Mesenchymal stem cell (in vitro differentiated cells and primary cell): ENCODE measurements at regions not wholly inside any gene's neighbourhood (a gene's known extent, or its start where the extent isn't known, plus 50 kb on each side); places are given as distances from the start of the nearest gene placed in this dataset.

ENCODE experiments used
- DNase-seq: peaks from one replicate; pipeline ENCODE4 v3.0.0-alpha.2; 2013
- H2AFZ ChIP-seq: one replicate; pipeline ENCODE4 v1.6.1; 2013; ENCODE audit warnings: low read depth, mild to moderate bottlenecking, control low read depth, inconsistent platforms, low read length, moderate library complexity
- H2AK5ac ChIP-seq: 2 replicates; pipeline ENCODE4 v1.6.1; 2013; ENCODE audit warnings: low read length, moderate library complexity, mild to moderate bottlenecking, inconsistent platforms; ENCODE audit not compliant: severe bottlenecking
- H2BK120ac ChIP-seq: one replicate; pipeline ENCODE4 v1.6.1; 2013; ENCODE audit warnings: low read depth, mild to moderate bottlenecking, inconsistent platforms, low read length, moderate library complexity
- H2BK12ac ChIP-seq, 2 experiments: one replicate each; pipeline ENCODE4 v1.6.1; 2013; ENCODE audit warnings: inconsistent platforms in 2 of 2, low read length in 2 of 2, mild to moderate bottlenecking in 2 of 2, moderate library complexity in 2 of 2, control low read depth in 1 of 2
- H2BK15ac ChIP-seq: one replicate; pipeline ENCODE4 v1.6.1; 2013; ENCODE audit warnings: mild to moderate bottlenecking, low read depth, inconsistent platforms; ENCODE audit not compliant: poor library complexity, severe bottlenecking
- H2BK5ac ChIP-seq: 2 replicates; pipeline ENCODE4 v1.6.1; 2013; ENCODE audit warnings: low read depth, mild to moderate bottlenecking, low read length, control low read depth, inconsistent platforms; ENCODE audit not compliant: poor library complexity, severe bottlenecking
- H3K14ac ChIP-seq, 2 experiments: one replicate each; pipeline ENCODE4 v1.6.1; 2013; ENCODE audit warnings: inconsistent platforms in 2 of 2, low read length in 2 of 2, control low read depth in 1 of 2, mild to moderate bottlenecking in 1 of 2, moderate library complexity in 1 of 2
- H3K18ac ChIP-seq, 2 experiments: one replicate each; pipeline ENCODE4 v1.6.1; 2013; ENCODE audit warnings: inconsistent platforms in 2 of 2, low read length in 2 of 2, control low read depth in 1 of 2, low read depth in 1 of 2, mild to moderate bottlenecking in 1 of 2
- H3K23ac ChIP-seq, 2 experiments: one replicate each; pipeline ENCODE4 v1.6.1; 2013; ENCODE audit warnings: inconsistent platforms in 2 of 2, low read length in 2 of 2, mild to moderate bottlenecking in 2 of 2, moderate library complexity in 2 of 2, control low read depth in 1 of 2
- H3K27ac ChIP-seq: 2 replicates; pipeline ENCODE4 v1.5.1; 2013; ENCODE audit warnings: mild to moderate bottlenecking, moderate library complexity, low read length, control low read depth, inconsistent platforms; ENCODE audit not compliant: poor library complexity, severe bottlenecking
- H3K27me3 ChIP-seq, 2 experiments: 2 replicates each; pipeline versions ENCODE4 v1.6.1 to v1.7.0; 2013; ENCODE audit warnings: low read length in 2 of 2, mild to moderate bottlenecking in 2 of 2, moderate library complexity in 2 of 2, control low read depth in 1 of 2, inconsistent platforms in 1 of 2; ENCODE audit not compliant: control insufficient read depth in 1 of 2, insufficient read depth in 1 of 2
- H3K36me3 ChIP-seq, 2 experiments: 2 replicates each; pipeline versions ENCODE4 v1.6.1 to v1.7.0; 2013; ENCODE audit warnings: low read length in 2 of 2, control low read depth in 1 of 2, inconsistent platforms in 1 of 2, low read depth in 1 of 2, mild to moderate bottlenecking in 1 of 2; ENCODE audit not compliant: insufficient read depth in 2 of 2, control insufficient read depth in 1 of 2
- H3K4ac ChIP-seq, 2 experiments: one replicate each; pipeline ENCODE4 v1.6.1; 2013; ENCODE audit warnings: inconsistent platforms in 2 of 2, low read length in 2 of 2, mild to moderate bottlenecking in 2 of 2, moderate library complexity in 2 of 2, control low read depth in 1 of 2, low read depth in 1 of 2
- H3K4me1 ChIP-seq: 2 replicates; pipeline ENCODE4 v1.6.1; 2013; ENCODE audit warnings: low read depth, low read length, control low read depth; ENCODE audit not compliant: control insufficient read depth, insufficient read depth
- H3K4me2 ChIP-seq: 2 replicates; pipeline ENCODE4 v1.6.1; 2013; ENCODE audit warnings: low read length, mild to moderate bottlenecking, inconsistent platforms; ENCODE audit not compliant: poor library complexity, severe bottlenecking
- H3K4me3 ChIP-seq, 2 experiments: 2 replicates each; pipeline versions ENCODE4 v1.5.1 to v1.7.0; 2013; ENCODE audit warnings: low read length in 2 of 2, mild to moderate bottlenecking in 2 of 2, control low read depth in 1 of 2, low read depth in 1 of 2; ENCODE audit not compliant: insufficient read depth in 1 of 2
- H3K79me1 ChIP-seq: replicated peaks from 2 replicates; pipeline ENCODE4 v1.6.1; 2013; ENCODE audit warnings: mild to moderate bottlenecking, control low read depth, low read length, inconsistent platforms; ENCODE audit not compliant: poor library complexity, severe bottlenecking
- H3K9ac ChIP-seq: 2 replicates; pipeline ENCODE4 v1.7.0; 2013; ENCODE audit warnings: mild to moderate bottlenecking, low read length, moderate library complexity
- H3K9me3 ChIP-seq: 2 replicates; pipeline ENCODE4 v1.7.0; 2013; ENCODE audit warnings: mild to moderate bottlenecking, low read length; ENCODE audit not compliant: control insufficient read depth
- H4K8ac ChIP-seq: one replicate; pipeline ENCODE4 v1.6.1; 2013; ENCODE audit warnings: inconsistent platforms, mild to moderate bottlenecking, low read length, moderate library complexity
- H4K91ac ChIP-seq: one replicate; pipeline ENCODE4 v1.6.1; 2013; ENCODE audit warnings: mild to moderate bottlenecking, low read length, inconsistent platforms
- WGBS: methylation state at CpG from one replicate; pipeline ENCODE4 v1.1.7; 2013; ENCODE audit warnings: mixed read lengths; 5-methylcytosine and 5-hydroxymethylcytosine counted together

GRCh38 chr4:60962286-60962685, 237.8 kb upstream of the ADGRL3 start:
- Histone ChIP-seq H3K14ac (no peak overlapping the region), H3K36me3 (no peaks in the 10 kb centered on the region), H3K4me2 (no peak overlapping the region), H2AK5ac (no peak overlapping the region), H2AFZ (no peak overlapping the region), H3K4ac (no peak overlapping the region), H3K4me1 (no peaks in the 10 kb centered on the region), H2BK120ac (no peak overlapping the region), H3K9me3 (peaks cover 14% of the 10 kb centered on the region), H3K23ac (no peak overlapping the region), H4K91ac (no peak overlapping the region), H3K18ac (no peak overlapping the region), H2BK12ac (no peak overlapping the region), H4K8ac (no peak overlapping the region), H3K27ac (no peak overlapping the region), H3K79me1 (no peaks in the 10 kb centered on the region), H3K9ac (no peak overlapping the region), H3K27me3 (no peaks in the 10 kb centered on the region), H2BK5ac (no peak overlapping the region), H2BK15ac (no peak overlapping the region), H3K4me3 (no peak overlapping the region)
- whole genome bisulfite sequencing, result 91% methylated on average over 5 of the region's 5 CpGs
- no peak for DNase-seq

GRCh38 chr4:60981534-60981933, 218.6 kb upstream of the ADGRL3 start:
- 63% methylated on average over 3 of the region's 4 CpGs for WGBS
- DNase-seq, result no peak
- H3K9me3 ChIP-seq, result peaks cover 26% of the 10 kb centered on the region
- H3K18ac ChIP-seq, result no peak overlapping the region
- H3K4me3 ChIP-seq, result no peak overlapping the region
- no peak overlapping the region for H4K8ac ChIP-seq
- no peak overlapping the region for H2AK5ac ChIP-seq
- H3K79me1 ChIP-seq, result no peaks in the 10 kb centered on the region
- no peak overlapping the region for H2AFZ ChIP-seq
- no peak overlapping the region for H3K14ac ChIP-seq
- no peak overlapping the region for H3K27ac ChIP-seq
- no peak overlapping the region for H2BK120ac ChIP-seq
- no peak overlapping the region for H3K4me2 ChIP-seq
- H2BK5ac ChIP-seq, result no peak overlapping the region
- no peak overlapping the region for H3K4ac ChIP-seq
- no peaks in the 10 kb centered on the region for H3K27me3 ChIP-seq
- H3K4me1 ChIP-seq, result no peaks in the 10 kb centered on the region
- no peak overlapping the region for H3K9ac ChIP-seq
- H3K23ac ChIP-seq, result no peak overlapping the region
- H2BK15ac ChIP-seq, result no peak overlapping the region
- no peak overlapping the region for H2BK12ac ChIP-seq
- no peak overlapping the region for H4K91ac ChIP-seq
- H3K36me3 ChIP-seq, result no peaks in the 10 kb centered on the region

GRCh38 chr4:60989141-60989540, 211.0 kb upstream of the ADGRL3 start:
- H3K9ac ChIP-seq, result no peak overlapping the region

GRCh38 chr4:60992037-60992436, 208.1 kb upstream of the ADGRL3 start:
- no peak overlapping the region for H3K4me2 ChIP-seq
- no peak overlapping the region for H3K4ac ChIP-seq
- no peak overlapping the region for H3K18ac ChIP-seq
- H3K27ac ChIP-seq, result no peak overlapping the region
- H3K4me1 ChIP-seq, result no peaks in the 10 kb centered on the region
- DNase-seq, result no peak
- H3K4me3 ChIP-seq, result no peak overlapping the region
- no peaks in the 10 kb centered on the region for H3K27me3 ChIP-seq
- no peak overlapping the region for H2BK120ac ChIP-seq
- no peak overlapping the region for H4K91ac ChIP-seq
- no peak overlapping the region for H4K8ac ChIP-seq
- WGBS, result 58% methylated on average over 2 of the region's 3 CpGs
- H2AK5ac ChIP-seq, result no peak overlapping the region
- H2BK15ac ChIP-seq, result no peak overlapping the region
- no peaks in the 10 kb centered on the region for H3K36me3 ChIP-seq
- H3K9me3 ChIP-seq, result peaks cover 7% of the 10 kb centered on the region
- no peak overlapping the region for H3K9ac ChIP-seq
- H2BK5ac ChIP-seq, result no peak overlapping the region
- no peak overlapping the region for H3K14ac ChIP-seq
- no peak overlapping the region for H2AFZ ChIP-seq
- no peak overlapping the region for H3K23ac ChIP-seq
- no peaks in the 10 kb centered on the region for H3K79me1 ChIP-seq
- H2BK12ac ChIP-seq, result no peak overlapping the region

More at GRCh38 chr4:60989141-60989540, 211.0 kb upstream of the ADGRL3 start:
- Histone ChIP-seq H3K23ac (no peak overlapping the region), H4K8ac (no peak overlapping the region), H3K79me1 (no peaks in the 10 kb centered on the region), H2BK120ac (no peak overlapping the region), H2AK5ac (no peak overlapping the region), H3K14ac (no peak overlapping the region), H3K9me3 (peaks cover 15% of the 10 kb centered on the region), H2BK5ac (no peak overlapping the region), H3K4me1 (no peaks in the 10 kb centered on the region), H3K4me2 (no peak overlapping the region), H2BK15ac (no peak overlapping the region), H3K18ac (no peak overlapping the region), H4K91ac (no peak overlapping the region), H3K27ac (no peak overlapping the region), H2BK12ac (no peak overlapping the region), H3K36me3 (no peaks in the 10 kb centered on the region), H3K4ac (no peak overlapping the region), H3K27me3 (no peaks in the 10 kb centered on the region), H2AFZ (no peak overlapping the region), H3K4me3 (no peak overlapping the region)
- WGBS, result 40% methylated on average over 1 of the region's 1 CpG
- no peak for DNase-seq
